HCT116 (cell line): ENCODE measurements at regions not wholly inside any gene's neighbourhood (a gene's known extent, or its start where the extent isn't known, plus 50 kb on each side); places are given as distances from the start of the nearest gene placed in this dataset.

ENCODE experiments used
- ATAC-seq: fragments of 200-7000 bp; cut with Tn5 transposase; 2 replicates; pipeline ENCODE4 v1.9.1; 2020; ENCODE audit warnings: mild to moderate bottlenecking, moderate library complexity
- BruUV-seq: library from RNA; stranded (reverse); fragments of 400-500 nt; replicated peaks from 2 replicates; lab custom pipeline; 2021; lab: Mats Ljungman, UMichigan
- CTCF ChIA-PET: fragments of 300-600 bp; sonication (Branson Sonifier 250); formaldehyde crosslinking; loops from one replicate; lab custom pipeline; 2021; ENCODE audit warnings: antibody characterized with exemption; lab: Charles Lee
- POLR2A ChIA-PET: fragments of 300-600, 350-600 bp; sonication (Branson Sonifier 250); formaldehyde crosslinking; loops from one replicate; lab custom pipeline; 2021; ENCODE audit warnings: antibody characterized with exemption; lab: Charles Lee
- RAD21 ChIA-PET, 2 experiments: fragments of 300-600 bp; sonication (Branson Sonifier 250); formaldehyde crosslinking; loops; one replicate each; lab custom pipeline; 2023; ENCODE audit warnings: low total read pairs in 2 of 2; ENCODE audit not compliant: uncharacterized antibody in 2 of 2, unreplicated experiment in 2 of 2, low non-redundant PET in 1 of 2; lab: Charles Lee
- DNase-seq: peaks from one replicate; pipeline ENCODE4 v3.0.0-alpha.2; 2010; ENCODE audit warnings: low read depth, low spot score
- H2AFZ ChIP-seq: fragments of 200-600 bp; shearing (Covaris generic), sonication (generic); 2 replicates; pipeline ENCODE4 v1.6.1; 2017; ENCODE audit warnings: low read depth, mixed run types, mixed read lengths, antibody characterized with exemption, low read length; ENCODE audit not compliant: poor library complexity, severe bottlenecking
- H3K27ac ChIP-seq: 2 replicates; pipeline ENCODE4 v1.5.1; 2012; ENCODE audit warnings: low read depth, low read length
- H3K27me3 ChIP-seq: fragments of 200-600 bp; sonication (generic); 2 replicates; pipeline ENCODE4 v1.6.1; 2016; ENCODE audit warnings: mixed run types, low read length, mixed read lengths; ENCODE audit not compliant: insufficient read depth
- H3K36me3 ChIP-seq, 2 experiments: fragments of 200-500 bp in 1 of 2; fragments of 200-600 bp in 1 of 2; sonication (Bioruptor generic) in 1 of 2; sonication (generic) in 1 of 2; 2 replicates each; pipeline versions ENCODE4 v1.5.1 to v1.6.1; 2014 to 2016; ENCODE audit warnings: low read length in 2 of 2, inconsistent platforms in 1 of 2, mixed read lengths in 1 of 2, mixed run types in 1 of 2; ENCODE audit not compliant: insufficient read depth in 2 of 2, control insufficient read depth in 1 of 2
- H3K4me1 ChIP-seq, 2 experiments: fragments of 200-600 bp in 1 of 2; sonication (generic) in 1 of 2; 2 replicates each; pipeline versions ENCODE4 v1.5.1 to v1.6.1; 2012 to 2017; ENCODE audit warnings: low read length in 2 of 2, inconsistent platforms in 1 of 2, mild to moderate bottlenecking in 1 of 2, mixed read lengths in 1 of 2, mixed run types in 1 of 2, moderate library complexity in 1 of 2; ENCODE audit not compliant: insufficient read depth in 2 of 2, control insufficient read depth in 1 of 2
- H3K4me2 ChIP-seq: fragments of 200-600 bp; sonication (generic); 2 replicates; pipeline ENCODE4 v1.6.1; 2017; ENCODE audit warnings: mixed run types, low read length, mixed read lengths
- H3K4me3 ChIP-seq, 2 experiments: fragments of 200-600 bp in 1 of 2; sonication (generic) in 1 of 2; replicated peaks in 1 of 2; 2 replicates each; pipeline ENCODE4 v1.5.1; 2011 to 2016; ENCODE audit warnings: low read length in 2 of 2, control low read depth in 1 of 2, low read depth in 1 of 2, mild to moderate bottlenecking in 1 of 2, mixed read lengths in 1 of 2, mixed run types in 1 of 2
- H3K79me2 ChIP-seq: fragments of 200-600 bp; sonication (generic); 2 replicates; pipeline ENCODE4 v1.6.1; 2017; ENCODE audit warnings: mild to moderate bottlenecking, mixed run types, low read length, moderate library complexity, mixed read lengths; ENCODE audit not compliant: insufficient read depth
- H3K9ac ChIP-seq: fragments of 200-600 bp; sonication (generic); 2 replicates; pipeline ENCODE4 v1.6.1; 2016; ENCODE audit warnings: low read length, mixed read lengths
- H3K9me2 ChIP-seq: fragments of 200-600 bp; sonication (generic), shearing (Covaris generic); 2 replicates; pipeline ENCODE4 v1.6.1; 2017; ENCODE audit warnings: mixed run types, mild to moderate bottlenecking, moderate library complexity; ENCODE audit not compliant: insufficient read depth
- H3K9me3 ChIP-seq, 2 experiments: fragments of 200-500 bp in 1 of 2; fragments of 200-600 bp in 1 of 2; sonication (Bioruptor generic) in 1 of 2; sonication (generic) in 1 of 2; 2 replicates each; pipeline ENCODE4 v1.6.1; 2014 to 2017; ENCODE audit warnings: low read length in 2 of 2, mixed read lengths in 2 of 2, inconsistent platforms in 1 of 2, low read depth in 1 of 2, mild to moderate bottlenecking in 1 of 2, mixed run types in 1 of 2, moderate library complexity in 1 of 2; ENCODE audit not compliant: control insufficient read depth in 1 of 2, insufficient read depth in 1 of 2
- H4K20me1 ChIP-seq: fragments of 200-600 bp; sonication (generic), shearing (Covaris generic); 2 replicates; pipeline ENCODE4 v1.6.1; 2017; ENCODE audit warnings: mixed run types, mild to moderate bottlenecking, moderate library complexity; ENCODE audit not compliant: insufficient read depth
- EZH2 ChIP-seq: fragments of 200-600 bp; sonication (generic); IDR thresholded peaks from 2 replicates; pipeline ENCODE4 v1.6.1; 2017; ENCODE audit warnings: antibody characterized with exemption, mixed run types
- REST ChIP-seq: IDR thresholded peaks from 2 replicates; pipeline ENCODE4 v1.6.1; 2012; ENCODE audit warnings: low read depth
- intact Hi-C: fragments of 100-400 bp; cut with micrococcal nuclease; formaldehyde crosslinking; loops from 2 replicates; pipeline ENCODE4 v1.10.0; 2022
- TF ChIP-seq, protein P1 (sequence below), 3 experiments: fragments of 200-600 bp in 1 of 3; sonication (generic) in 1 of 3; IDR thresholded peaks in 2 of 3; conservative IDR thresholded peaks in 1 of 3; 2 replicates each; pipeline ENCODE4 v1.5.1; 2012 to 2017; ENCODE audit warnings: low read depth in 2 of 3, low read length in 2 of 3, antibody characterized with exemption in 1 of 3, borderline replicate concordance in 1 of 3, control low read depth in 1 of 3, mild to moderate bottlenecking in 1 of 3, mixed read lengths in 1 of 3, mixed run types in 1 of 3, moderate library complexity in 1 of 3; ENCODE audit not compliant: insufficient read depth in 1 of 3

GRCh38 chr9:38249049-38249448 lies 143.5 kb upstream of the ALDH1B1 start:
- Histone ChIP-seq H4K20me1 (no peaks in the 10 kb centered on the region), H3K9me3 (no peaks in the 10 kb centered on the region), H3K4me1 (no peaks in the 10 kb centered on the region), H3K36me3 (no peaks in the 10 kb centered on the region), H3K4me3 (no peak overlapping the region), H3K9ac (no peak overlapping the region), H3K9me2 (no peaks in the 10 kb centered on the region), H2AFZ (no peak overlapping the region), H3K27me3 (no peaks in the 10 kb centered on the region), H3K4me2 (no peak overlapping the region), H3K79me2 (no peaks in the 10 kb centered on the region), H3K27ac (no peak overlapping the region)
- BruUV-seq = no TSS peak
- no peak for ATAC-seq
- no peak for DNase-seq
- TF ChIP-seq, protein P1, sequence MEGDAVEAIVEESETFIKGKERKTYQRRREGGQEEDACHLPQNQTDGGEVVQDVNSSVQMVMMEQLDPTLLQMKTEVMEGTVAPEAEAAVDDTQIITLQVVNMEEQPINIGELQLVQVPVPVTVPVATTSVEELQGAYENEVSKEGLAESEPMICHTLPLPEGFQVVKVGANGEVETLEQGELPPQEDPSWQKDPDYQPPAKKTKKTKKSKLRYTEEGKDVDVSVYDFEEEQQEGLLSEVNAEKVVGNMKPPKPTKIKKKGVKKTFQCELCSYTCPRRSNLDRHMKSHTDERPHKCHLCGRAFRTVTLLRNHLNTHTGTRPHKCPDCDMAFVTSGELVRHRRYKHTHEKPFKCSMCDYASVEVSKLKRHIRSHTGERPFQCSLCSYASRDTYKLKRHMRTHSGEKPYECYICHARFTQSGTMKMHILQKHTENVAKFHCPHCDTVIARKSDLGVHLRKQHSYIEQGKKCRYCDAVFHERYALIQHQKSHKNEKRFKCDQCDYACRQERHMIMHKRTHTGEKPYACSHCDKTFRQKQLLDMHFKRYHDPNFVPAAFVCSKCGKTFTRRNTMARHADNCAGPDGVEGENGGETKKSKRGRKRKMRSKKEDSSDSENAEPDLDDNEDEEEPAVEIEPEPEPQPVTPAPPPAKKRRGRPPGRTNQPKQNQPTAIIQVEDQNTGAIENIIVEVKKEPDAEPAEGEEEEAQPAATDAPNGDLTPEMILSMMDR (IDR thresholded peaks at IDR 0.05 in 2 of 3, conservative IDR thresholded peaks at IDR 0.05 in 1 of 3; ENCODE audit: borderline replicate concordance in 1 of 3, insufficient read depth in 1 of 3, low read depth in 2 of 3, low read length in 2 of 3) = no peak
- TF ChIP-seq REST (no peak), EZH2 (no peak)
- intact Hi-C loops = no loop called here
- RAD21 ChIA-PET = no interaction called here
- CTCF ChIA-PET = no interaction called here
- POLR2A ChIA-PET = no interaction called here
